Peyer's patch (tissue), 4 donors: ENCODE measurements at regions not wholly inside any gene's neighbourhood (a gene's known extent, or its start where the extent isn't known, plus 50 kb on each side); places are given as distances from the start of the nearest gene placed in this dataset.

Experiments
- DNase-seq, 3 donors: peaks; one replicate each; pipeline ENCODE4 v3.0.0-alpha.2; 2017 to 2019
- H3K27ac ChIP-seq, 4 donors: fragments of 200-600 bp; sonication (generic); one replicate each; pipeline ENCODE4 v1.5.1; 2016 to 2019
- H3K27me3 ChIP-seq, 2 donors: fragments of 200-600 bp; sonication (generic); one replicate each; pipeline ENCODE4 v1.5.1; 2019
- H3K36me3 ChIP-seq, 3 donors: fragments of 200-600 bp; sonication (generic); one replicate each; pipeline ENCODE4 v1.5.1; 2016 to 2019
- H3K4me1 ChIP-seq, 4 donors: fragments of 200-600 bp; sonication (generic); one replicate each; pipeline ENCODE4 v1.5.1; 2016 to 2019
- H3K4me3 ChIP-seq, 4 donors: fragments of 200-600 bp; sonication (generic); 1 replicate in 3 of 4; 2 replicates in 1 of 4; pipeline ENCODE4 v1.5.1; 2016 to 2019; ENCODE audit warnings: mild to moderate bottlenecking in 1 of 4
- H3K9me3 ChIP-seq, 4 donors: fragments of 200-600 bp; sonication (generic); one replicate each; pipeline ENCODE4 v1.5.1; 2016 to 2019; ENCODE audit warnings: mild to moderate bottlenecking in 1 of 4
- POLR2A ChIP-seq, 2 donors: fragments of 450-650 bp; IDR thresholded peaks; one replicate each; pipeline ENCODE4 v1.5.1; 2017; ENCODE audit warnings: antibody characterized with exemption in 2 of 2, mild to moderate bottlenecking in 2 of 2, moderate library complexity in 2 of 2
- TF ChIP-seq, protein P1 (sequence below), 6 experiments: fragments of 450-650 bp in 4 of 6; fragments of 200-600 bp in 2 of 6; sonication (generic) in 1 of 6; IDR thresholded peaks; one replicate each; pipeline ENCODE4 v1.5.1; 2017 to 2019; ENCODE audit warnings: antibody characterized with exemption in 6 of 6, mild to moderate bottlenecking in 3 of 6, moderate library complexity in 1 of 6

DNA sequence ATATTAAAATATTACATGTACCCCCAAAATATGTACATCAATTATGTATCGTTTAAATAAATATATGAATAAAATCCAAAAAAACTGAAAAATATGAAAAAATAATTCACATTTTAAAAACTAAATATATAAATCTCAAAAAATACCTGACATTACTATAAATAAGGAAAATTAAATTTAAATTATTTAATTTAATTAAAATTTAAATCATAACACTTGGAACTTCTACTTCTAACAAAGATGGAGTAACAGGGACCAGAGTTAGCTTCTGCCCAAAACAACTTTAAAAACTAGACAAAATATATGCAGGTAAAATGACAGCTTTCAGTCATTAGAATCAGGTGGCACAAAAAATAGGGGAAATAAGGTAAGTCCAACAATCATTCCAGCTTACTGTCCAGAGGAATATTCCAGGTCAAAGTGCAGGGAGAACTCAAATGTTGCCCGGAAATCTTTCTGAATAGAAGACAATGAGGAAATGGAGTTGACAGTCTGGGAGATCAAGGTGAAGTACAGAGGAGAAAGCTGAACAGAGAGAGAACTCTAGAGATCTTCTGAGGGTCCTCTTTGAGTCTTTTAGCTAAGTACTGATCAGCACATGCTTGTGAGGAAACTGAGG, 207.7 kb upstream of the ATP11B start:
- H3K27me3 ChIP-seq: no peaks in the 10 kb centered on the region
- H3K4me3 ChIP-seq: no peak overlapping the region
- H3K27ac ChIP-seq: peak overlapping the region in 3 of 4 donors; percentile 35 to 68 (median 55)
- no peaks in the 10 kb centered on the region for H3K36me3 ChIP-seq
- TF ChIP-seq, protein P1, sequence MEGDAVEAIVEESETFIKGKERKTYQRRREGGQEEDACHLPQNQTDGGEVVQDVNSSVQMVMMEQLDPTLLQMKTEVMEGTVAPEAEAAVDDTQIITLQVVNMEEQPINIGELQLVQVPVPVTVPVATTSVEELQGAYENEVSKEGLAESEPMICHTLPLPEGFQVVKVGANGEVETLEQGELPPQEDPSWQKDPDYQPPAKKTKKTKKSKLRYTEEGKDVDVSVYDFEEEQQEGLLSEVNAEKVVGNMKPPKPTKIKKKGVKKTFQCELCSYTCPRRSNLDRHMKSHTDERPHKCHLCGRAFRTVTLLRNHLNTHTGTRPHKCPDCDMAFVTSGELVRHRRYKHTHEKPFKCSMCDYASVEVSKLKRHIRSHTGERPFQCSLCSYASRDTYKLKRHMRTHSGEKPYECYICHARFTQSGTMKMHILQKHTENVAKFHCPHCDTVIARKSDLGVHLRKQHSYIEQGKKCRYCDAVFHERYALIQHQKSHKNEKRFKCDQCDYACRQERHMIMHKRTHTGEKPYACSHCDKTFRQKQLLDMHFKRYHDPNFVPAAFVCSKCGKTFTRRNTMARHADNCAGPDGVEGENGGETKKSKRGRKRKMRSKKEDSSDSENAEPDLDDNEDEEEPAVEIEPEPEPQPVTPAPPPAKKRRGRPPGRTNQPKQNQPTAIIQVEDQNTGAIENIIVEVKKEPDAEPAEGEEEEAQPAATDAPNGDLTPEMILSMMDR (IDR thresholded peaks at IDR 0.05): no peak
- no peak for TF ChIP-seq POLR2A (IDR thresholded peaks at IDR 0.05)
- no peaks in the 10 kb centered on the region for H3K9me3 ChIP-seq
- no peaks in the 10 kb centered on the region for H3K4me1 ChIP-seq
- no peak for DNase-seq

DNA sequence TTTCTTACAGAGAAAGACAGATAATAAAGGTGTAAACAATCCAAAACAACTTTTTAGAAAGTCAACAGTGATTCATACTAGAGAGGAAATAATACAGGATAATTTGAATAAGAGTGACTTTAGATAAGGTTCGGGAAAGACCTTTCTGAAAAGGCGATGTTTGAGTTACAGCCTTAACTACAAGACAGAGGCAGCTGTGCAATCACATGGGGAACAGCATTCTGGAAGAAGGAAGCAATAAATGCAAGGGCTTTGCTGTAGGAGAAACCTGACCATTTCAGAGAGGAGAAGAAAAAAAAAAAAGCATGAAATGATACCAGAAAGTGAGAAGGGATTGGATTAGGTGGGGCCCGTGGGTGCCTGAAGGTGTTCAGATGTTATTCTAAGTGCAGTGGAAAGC, 200.6 kb upstream of the ATP11B start:
- no peak overlapping the region for H3K4me3 ChIP-seq
- DNase-seq: no peak
- no peak for TF ChIP-seq POLR2A (IDR thresholded peaks at IDR 0.05)
- TF ChIP-seq, protein P1 (IDR thresholded peaks at IDR 0.05): no peak
- no peaks in the 10 kb centered on the region for H3K27me3 ChIP-seq
- no peaks in the 10 kb centered on the region for H3K36me3 ChIP-seq
- H3K4me1 ChIP-seq: no peaks in the 10 kb centered on the region
- no peaks in the 10 kb centered on the region for H3K9me3 ChIP-seq
- no peak overlapping the region for H3K27ac ChIP-seq

DNA sequence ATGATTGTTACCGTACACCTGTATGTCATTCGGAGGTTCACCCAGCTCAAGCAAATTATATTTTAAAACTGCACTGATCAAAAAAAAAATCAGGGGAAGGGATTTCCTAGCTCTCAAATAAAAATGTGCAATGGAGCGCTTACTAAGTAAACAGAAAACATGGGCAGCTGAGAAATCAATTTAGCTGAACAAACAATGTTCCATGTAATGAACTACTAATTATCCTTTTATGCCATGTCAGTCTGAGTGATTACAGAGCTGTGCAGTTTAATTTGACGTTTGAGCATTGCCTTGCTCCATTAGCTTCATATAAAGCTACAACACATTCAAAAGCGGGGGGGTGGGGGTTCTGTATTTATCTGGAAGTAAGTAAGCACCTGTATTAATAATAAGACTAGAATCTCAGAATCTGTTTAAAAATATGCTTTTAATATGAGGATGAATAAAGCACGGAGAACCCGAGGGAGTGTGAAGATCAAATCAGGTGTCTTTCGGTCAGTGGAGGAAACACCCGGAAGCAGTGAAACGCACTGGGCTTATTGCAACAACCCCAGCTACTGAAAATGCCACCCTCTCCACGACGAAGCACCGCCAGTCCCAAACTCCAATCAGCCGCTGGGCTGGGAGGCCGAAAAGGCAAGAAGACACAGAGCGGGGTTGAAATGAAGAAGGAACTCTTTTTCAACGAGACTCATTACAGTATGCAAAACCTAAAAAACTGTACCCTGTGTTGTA, 196.5 kb upstream of the ATP11B start:
- H3K27me3 ChIP-seq: no peaks in the 10 kb centered on the region
- H3K9me3 ChIP-seq: no peaks in the 10 kb centered on the region
- no peak overlapping the region for H3K4me3 ChIP-seq
- no peak overlapping the region for H3K27ac ChIP-seq
- TF ChIP-seq, protein P1 (IDR thresholded peaks at IDR 0.05): no peak
- TF ChIP-seq POLR2A (IDR thresholded peaks at IDR 0.05): no peak
- no peaks in the 10 kb centered on the region for H3K36me3 ChIP-seq
- no peaks in the 10 kb centered on the region for H3K4me1 ChIP-seq
- DNase-seq: no peak

DNA sequence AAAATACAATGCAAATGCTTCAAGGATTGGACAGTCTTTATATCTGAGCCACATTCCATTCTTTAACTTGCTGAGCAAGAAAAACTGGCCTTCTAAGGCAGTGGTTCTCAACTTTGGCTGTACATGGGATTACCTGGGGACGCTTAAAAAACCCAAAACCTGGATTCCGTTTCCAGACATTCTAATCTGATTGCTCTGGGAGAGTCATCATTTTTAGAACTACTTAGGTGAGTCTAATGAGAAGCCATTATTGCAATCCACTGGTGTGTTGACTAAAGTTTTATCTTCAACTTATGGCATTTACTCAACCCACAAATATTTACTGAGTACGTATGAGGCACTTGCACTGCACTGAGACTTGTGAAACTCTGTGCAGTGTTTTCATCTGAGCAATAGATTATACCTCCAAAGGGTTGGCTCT, 195.7 kb upstream of the ATP11B start:
- H3K4me3 ChIP-seq: no peak overlapping the region
- TF ChIP-seq, protein P1 (IDR thresholded peaks at IDR 0.05): no peak
- no peak for TF ChIP-seq POLR2A (IDR thresholded peaks at IDR 0.05)
- H3K4me1 ChIP-seq: no peaks in the 10 kb centered on the region
- no peaks in the 10 kb centered on the region for H3K9me3 ChIP-seq
- H3K27ac ChIP-seq: no peak overlapping the region
- H3K27me3 ChIP-seq: no peaks in the 10 kb centered on the region
- DNase-seq: no peak
- H3K36me3 ChIP-seq: no peaks in the 10 kb centered on the region

DNA sequence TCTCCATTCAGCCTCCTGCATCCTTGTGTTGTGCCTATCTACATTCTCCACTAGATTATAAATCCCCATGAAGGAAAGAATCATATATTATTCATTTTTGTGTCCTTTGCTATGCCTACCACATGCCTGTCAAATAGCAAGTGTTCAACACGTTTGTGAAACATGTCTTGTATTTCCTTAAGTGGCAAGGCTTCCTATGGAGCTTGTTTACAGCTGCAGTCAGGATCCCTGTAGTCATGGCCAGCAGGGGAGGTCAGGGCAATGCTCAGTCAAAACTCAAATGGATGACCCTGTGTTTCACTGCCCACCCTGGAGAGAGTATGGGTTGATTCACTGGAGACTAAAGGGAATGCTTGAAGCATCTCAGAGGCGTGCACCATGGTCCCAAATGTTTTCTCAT, 191.7 kb upstream of the ATP11B start:
- Histone ChIP-seq H3K4me1 (no peaks in the 10 kb centered on the region), H3K27me3 (no peaks in the 10 kb centered on the region), H3K27ac (no peak overlapping the region), H3K4me3 (no peak overlapping the region), H3K9me3 (no peaks in the 10 kb centered on the region), H3K36me3 (no peaks in the 10 kb centered on the region)
- TF ChIP-seq, protein P1 (IDR thresholded peaks at IDR 0.05): no peak
- TF ChIP-seq POLR2A (IDR thresholded peaks at IDR 0.05): no peak
- no peak for DNase-seq
